Hepatocyte (in vitro differentiated cells): ENCODE measurements at regions not wholly inside any gene's neighbourhood (a gene's known extent, or its start where the extent isn't known, plus 50 kb on each side); places are given as distances from the start of the nearest gene placed in this dataset.

Experiments
- DNase-seq: peaks from one replicate; pipeline ENCODE4 v3.0.0-alpha.2; 2016; ENCODE audit warnings: low spot score
- H2AFZ ChIP-seq: fragments of 200-600 bp; sonication (generic); 2 replicates; pipeline ENCODE4 v1.6.0; 2016; ENCODE audit warnings: antibody characterized with exemption, mild to moderate bottlenecking
- H3K27ac ChIP-seq: fragments of 200-600 bp; sonication (generic); 2 replicates; pipeline ENCODE4 v1.5.1; 2016; ENCODE audit warnings: mild to moderate bottlenecking
- H3K27me3 ChIP-seq: fragments of 200-600 bp; sonication (generic); 2 replicates; pipeline ENCODE4 v1.6.1; 2016
- H3K36me3 ChIP-seq: fragments of 200-600 bp; sonication (generic); replicated peaks from 2 replicates; pipeline ENCODE4 v1.5.1; 2016; ENCODE audit warnings: low read depth; ENCODE audit not compliant: insufficient read depth
- H3K4me1 ChIP-seq: fragments of 200-600 bp; sonication (generic); 2 replicates; pipeline ENCODE4 v1.5.1; 2016; ENCODE audit warnings: mild to moderate bottlenecking, moderate library complexity; ENCODE audit not compliant: insufficient read depth
- H3K4me2 ChIP-seq: fragments of 200-600 bp; sonication (generic); 2 replicates; pipeline ENCODE4 v1.6.0; 2016
- H3K4me3 ChIP-seq: fragments of 200-600 bp; sonication (generic); 2 replicates; pipeline ENCODE4 v1.5.1; 2016; ENCODE audit warnings: mild to moderate bottlenecking
- H3K79me2 ChIP-seq: fragments of 200-600 bp; sonication (generic); 2 replicates; pipeline ENCODE4 v1.6.0; 2017; ENCODE audit warnings: mild to moderate bottlenecking
- H3K9me2 ChIP-seq: fragments of 200-600 bp; sonication (generic); replicated peaks from 2 replicates; pipeline ENCODE4 v1.6.0; 2017; ENCODE audit warnings: mild to moderate bottlenecking; ENCODE audit not compliant: insufficient read depth
- H3K9me3 ChIP-seq: fragments of 200-600 bp; sonication (generic); 2 replicates; pipeline ENCODE4 v1.5.1; 2016; ENCODE audit warnings: low read depth, mild to moderate bottlenecking
- H4K20me1 ChIP-seq: fragments of 200-600 bp; sonication (generic); 2 replicates; pipeline ENCODE4 v1.6.0; 2016; ENCODE audit warnings: mild to moderate bottlenecking; ENCODE audit not compliant: insufficient read depth, poor library complexity, severe bottlenecking
- EZH2 ChIP-seq: fragments of 200-600 bp; sonication (generic); IDR thresholded peaks from 2 replicates; pipeline ENCODE4 v1.6.1; 2016; ENCODE audit warnings: antibody characterized with exemption, mild to moderate bottlenecking, borderline replicate concordance
- EZH2phosphoT487 ChIP-seq: fragments of 200-600 bp; sonication (generic); IDR thresholded peaks from one replicate; pipeline ENCODE4 v1.6.1; 2018; ENCODE audit warnings: antibody characterized with exemption, mild to moderate bottlenecking, low read depth, moderate library complexity; ENCODE audit not compliant: unreplicated experiment, severe bottlenecking
- WGBS: methylation state at CpG from one replicate; pipeline ENCODE4 v1.1.6; 2016; ENCODE audit warnings: low lambda C conversion rate; ENCODE audit errors: missing lambda C conversion rate; 5-methylcytosine and 5-hydroxymethylcytosine counted together
- TF ChIP-seq, protein P1 (sequence below): fragments of 200-600 bp; sonication (generic); IDR thresholded peaks from 2 replicates; pipeline ENCODE4 v1.5.1; 2016; ENCODE audit warnings: antibody characterized with exemption, mild to moderate bottlenecking; ENCODE audit not compliant: poor library complexity

DNA sequence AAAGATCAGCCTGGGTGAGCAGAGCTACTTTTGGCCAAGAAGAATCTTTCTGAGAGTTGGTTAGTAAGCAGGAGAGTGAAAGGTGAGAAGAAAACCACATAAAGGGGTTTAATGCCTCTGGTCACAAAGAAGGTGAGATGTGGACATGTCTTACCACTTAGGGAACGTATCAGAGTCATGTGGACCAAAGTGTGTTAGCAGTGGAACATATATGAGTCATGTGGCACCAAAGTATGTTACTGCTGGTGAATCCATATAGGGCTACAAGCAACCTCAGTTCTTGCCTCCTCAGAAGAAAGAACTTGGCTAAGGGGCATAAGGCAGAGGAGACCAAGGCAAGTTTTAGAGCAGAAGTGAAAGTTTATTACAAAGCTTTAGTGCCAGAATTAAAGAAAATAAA, 411.6 kb upstream of the NEGR1 start:
- Histone ChIP-seq H3K27me3 (no peaks in the 10 kb centered on the region), H3K27ac (no peak overlapping the region), H2AFZ (no peak overlapping the region), H3K9me3 (peaks cover 6% of the 10 kb centered on the region), H3K4me3 (no peak overlapping the region), H3K4me2 (no peak overlapping the region), H3K9me2 (no peaks in the 10 kb centered on the region), H4K20me1 (no peaks in the 10 kb centered on the region), H3K4me1 (no peaks in the 10 kb centered on the region), H3K79me2 (no peaks in the 10 kb centered on the region), H3K36me3 (no peaks in the 10 kb centered on the region)
- WGBS: 42% methylated on average over 1 of the region's 1 CpG
- DNase-seq: no peak
- TF ChIP-seq, protein P1, sequence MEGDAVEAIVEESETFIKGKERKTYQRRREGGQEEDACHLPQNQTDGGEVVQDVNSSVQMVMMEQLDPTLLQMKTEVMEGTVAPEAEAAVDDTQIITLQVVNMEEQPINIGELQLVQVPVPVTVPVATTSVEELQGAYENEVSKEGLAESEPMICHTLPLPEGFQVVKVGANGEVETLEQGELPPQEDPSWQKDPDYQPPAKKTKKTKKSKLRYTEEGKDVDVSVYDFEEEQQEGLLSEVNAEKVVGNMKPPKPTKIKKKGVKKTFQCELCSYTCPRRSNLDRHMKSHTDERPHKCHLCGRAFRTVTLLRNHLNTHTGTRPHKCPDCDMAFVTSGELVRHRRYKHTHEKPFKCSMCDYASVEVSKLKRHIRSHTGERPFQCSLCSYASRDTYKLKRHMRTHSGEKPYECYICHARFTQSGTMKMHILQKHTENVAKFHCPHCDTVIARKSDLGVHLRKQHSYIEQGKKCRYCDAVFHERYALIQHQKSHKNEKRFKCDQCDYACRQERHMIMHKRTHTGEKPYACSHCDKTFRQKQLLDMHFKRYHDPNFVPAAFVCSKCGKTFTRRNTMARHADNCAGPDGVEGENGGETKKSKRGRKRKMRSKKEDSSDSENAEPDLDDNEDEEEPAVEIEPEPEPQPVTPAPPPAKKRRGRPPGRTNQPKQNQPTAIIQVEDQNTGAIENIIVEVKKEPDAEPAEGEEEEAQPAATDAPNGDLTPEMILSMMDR: no peak
- TF ChIP-seq EZH2phosphoT487 (no peak), EZH2 (no peak)

DNA sequence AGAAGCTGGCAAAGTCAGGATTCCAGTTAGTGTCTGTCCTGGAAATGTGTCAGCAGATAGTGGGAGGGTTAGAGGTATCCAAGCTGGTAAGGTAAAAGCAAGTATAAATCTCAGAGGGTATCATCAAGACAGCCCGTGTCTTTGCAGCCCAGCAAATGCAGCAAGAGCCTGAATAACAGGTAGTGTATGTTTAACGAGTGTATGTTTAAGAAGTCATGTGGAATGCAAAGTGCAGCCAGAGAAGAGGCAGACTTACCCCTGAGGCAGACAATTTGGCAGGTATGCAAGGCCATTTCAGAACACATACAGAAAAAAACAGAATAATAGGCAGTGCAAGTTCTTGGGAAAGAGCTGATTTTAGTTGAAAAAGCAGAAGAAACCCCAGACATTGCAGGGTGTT, 411.0 kb upstream of the NEGR1 start:
- no peak overlapping the region for H3K27ac ChIP-seq
- H3K9me2 ChIP-seq: no peaks in the 10 kb centered on the region
- H3K4me1 ChIP-seq: no peaks in the 10 kb centered on the region
- no peak overlapping the region for H3K4me3 ChIP-seq
- H3K79me2 ChIP-seq: no peaks in the 10 kb centered on the region
- H2AFZ ChIP-seq: no peak overlapping the region
- H3K36me3 ChIP-seq: no peaks in the 10 kb centered on the region
- H3K9me3 ChIP-seq: peaks cover 6% of the 10 kb centered on the region
- WGBS: 61% methylated on average over 2 of the region's 2 CpGs
- DNase-seq: peak; percentile 5
- TF ChIP-seq EZH2 (no peak), EZH2phosphoT487 (no peak)
- TF ChIP-seq, protein P1: no peak
- H4K20me1 ChIP-seq: no peaks in the 10 kb centered on the region
- H3K4me2 ChIP-seq: no peak overlapping the region
- H3K27me3 ChIP-seq: no peaks in the 10 kb centered on the region

DNA sequence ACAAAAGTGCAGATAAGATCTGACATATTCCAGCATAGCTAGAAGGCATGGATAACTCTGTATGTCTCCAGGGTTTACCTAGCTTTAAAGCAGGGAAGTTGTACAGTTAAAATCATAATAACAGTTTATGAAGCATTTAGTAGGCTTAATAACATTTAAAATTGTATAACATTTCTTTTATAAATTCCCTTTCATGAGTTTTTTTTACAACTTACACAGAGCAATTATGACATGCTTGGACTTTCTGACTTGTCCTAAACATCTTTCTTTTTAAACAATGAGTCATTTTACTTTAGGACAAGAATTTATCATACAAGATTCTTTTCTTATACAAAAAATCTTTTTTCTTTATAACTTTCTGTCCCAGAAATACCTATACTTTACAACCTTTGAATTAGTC, 408.5 kb upstream of the NEGR1 start:
- Histone ChIP-seq H3K4me1 (no peaks in the 10 kb centered on the region), H3K4me2 (no peak overlapping the region), H4K20me1 (no peaks in the 10 kb centered on the region), H3K27me3 (no peaks in the 10 kb centered on the region), H3K9me3 (peaks cover 6% of the 10 kb centered on the region), H3K27ac (no peak overlapping the region), H3K79me2 (no peaks in the 10 kb centered on the region), H3K36me3 (no peaks in the 10 kb centered on the region), H3K4me3 (no peak overlapping the region), H3K9me2 (no peaks in the 10 kb centered on the region), H2AFZ (no peak overlapping the region)
- TF ChIP-seq EZH2 (no peak), EZH2phosphoT487 (no peak)
- TF ChIP-seq, protein P1: no peak
- DNase-seq: no peak

DNA sequence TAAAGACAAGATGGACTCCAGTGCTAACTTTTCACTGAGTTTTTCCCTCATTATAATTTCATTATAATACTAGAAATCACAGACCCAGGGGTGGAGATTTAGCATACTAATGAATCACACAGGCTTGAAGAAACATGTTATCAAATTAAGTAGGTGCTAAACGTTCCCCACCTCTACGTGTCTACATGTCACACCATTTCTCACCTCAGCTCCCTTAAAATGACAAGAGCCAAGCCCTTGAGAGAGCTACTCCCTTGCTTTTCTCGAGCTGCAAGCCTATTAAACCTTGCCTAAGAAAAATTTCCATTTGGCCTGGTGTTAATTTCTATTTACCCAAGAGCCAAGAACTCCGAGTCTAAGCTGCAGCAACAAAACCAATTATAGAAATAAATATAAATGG, 396.3 kb upstream of the NEGR1 start:
- 58% methylated on average over 4 of the region's 4 CpGs for WGBS
- H3K9me3 ChIP-seq: no peaks in the 10 kb centered on the region
- H2AFZ ChIP-seq: no peak overlapping the region
- no peaks in the 10 kb centered on the region for H4K20me1 ChIP-seq
- no peak overlapping the region for H3K27ac ChIP-seq
- H3K79me2 ChIP-seq: no peaks in the 10 kb centered on the region
- no peaks in the 10 kb centered on the region for H3K27me3 ChIP-seq
- H3K4me1 ChIP-seq: no peaks in the 10 kb centered on the region
- no peak overlapping the region for H3K4me3 ChIP-seq
- H3K36me3 ChIP-seq: no peaks in the 10 kb centered on the region
- no peak overlapping the region for H3K4me2 ChIP-seq
- H3K9me2 ChIP-seq: no peaks in the 10 kb centered on the region
- DNase-seq: no peak
- TF ChIP-seq EZH2phosphoT487: no peak
- TF ChIP-seq EZH2: no peak
- TF ChIP-seq, protein P1: no peak
